ENCODE measurements at regions not wholly inside any gene's neighbourhood (a gene's known extent, or its start where the extent isn't known, plus 50 kb on each side); places are given as distances from the start of the nearest gene placed in this dataset.

GRCh38 chr1:58333511-58333910, 213.0 kb downstream of the OMA1 start:
- H3K36me3 ChIP-seq (ENCODE audit: low read depth): no peaks in the 10 kb centered on the region
- no peak for ATAC-seq (ENCODE audit: low read depth)
- TF ChIP-seq CTCF (IDR thresholded peaks at IDR 0.05; ENCODE audit: poor library complexity, severe bottlenecking): no peak
- H3K4me1 ChIP-seq (ENCODE audit: insufficient read depth, poor library complexity, severe bottlenecking): no peaks in the 10 kb centered on the region
- H3K4me3 ChIP-seq (ENCODE audit: severe bottlenecking): no peak overlapping the region
- no peaks in the 10 kb centered on the region for H3K9me3 ChIP-seq (ENCODE audit: severe bottlenecking)
- no peaks in the 10 kb centered on the region for H3K27me3 ChIP-seq (ENCODE audit: insufficient read depth, poor library complexity, severe bottlenecking)
- DNase-seq (ENCODE audit: low spot score): no peak
- H3K27ac ChIP-seq (ENCODE audit: poor library complexity, severe bottlenecking): no peak overlapping the region

GRCh38 chr1:58331156-58331555, 215.4 kb downstream of the OMA1 start:
- Histone ChIP-seq H3K36me3 (ENCODE audit: low read depth) (no peaks in the 10 kb centered on the region), H3K4me3 (ENCODE audit: severe bottlenecking) (no peak overlapping the region), H3K4me1 (ENCODE audit: insufficient read depth, poor library complexity, severe bottlenecking) (no peaks in the 10 kb centered on the region), H3K9me3 (ENCODE audit: severe bottlenecking) (no peaks in the 10 kb centered on the region), H3K27ac (ENCODE audit: poor library complexity, severe bottlenecking) (no peak overlapping the region), H3K27me3 (ENCODE audit: insufficient read depth, poor library complexity, severe bottlenecking) (no peaks in the 10 kb centered on the region)
- DNase-seq (ENCODE audit: low spot score) (no peak), ATAC-seq (ENCODE audit: low read depth) (no peak)
- no peak for TF ChIP-seq CTCF (IDR thresholded peaks at IDR 0.05; ENCODE audit: poor library complexity, severe bottlenecking)

GRCh38 chr1:58325866-58326265, 220.7 kb downstream of the OMA1 start:
- Histone ChIP-seq H3K27me3 (ENCODE audit: insufficient read depth, poor library complexity, severe bottlenecking) (no peaks in the 10 kb centered on the region), H3K4me1 (ENCODE audit: insufficient read depth, poor library complexity, severe bottlenecking) (no peaks in the 10 kb centered on the region), H3K4me3 (ENCODE audit: severe bottlenecking) (no peak overlapping the region), H3K9me3 (ENCODE audit: severe bottlenecking) (no peaks in the 10 kb centered on the region), H3K36me3 (ENCODE audit: low read depth) (no peaks in the 10 kb centered on the region), H3K27ac (ENCODE audit: poor library complexity, severe bottlenecking) (no peak overlapping the region)
- ATAC-seq (ENCODE audit: low read depth) (no peak), DNase-seq (ENCODE audit: low spot score) (no peak)
- no peak for TF ChIP-seq CTCF (IDR thresholded peaks at IDR 0.05; ENCODE audit: poor library complexity, severe bottlenecking)

GRCh38 chr1:58324558-58324957, 222.0 kb downstream of the OMA1 start:
- TF ChIP-seq CTCF (IDR thresholded peaks at IDR 0.05; ENCODE audit: poor library complexity, severe bottlenecking): no peak
- no peak for DNase-seq (ENCODE audit: low spot score)
- H3K4me3 ChIP-seq (ENCODE audit: severe bottlenecking): no peak overlapping the region
- no peaks in the 10 kb centered on the region for H3K36me3 ChIP-seq (ENCODE audit: low read depth)
- H3K9me3 ChIP-seq (ENCODE audit: severe bottlenecking): no peaks in the 10 kb centered on the region
- no peaks in the 10 kb centered on the region for H3K27me3 ChIP-seq (ENCODE audit: insufficient read depth, poor library complexity, severe bottlenecking)
- H3K27ac ChIP-seq (ENCODE audit: poor library complexity, severe bottlenecking): no peak overlapping the region
- no peak for ATAC-seq (ENCODE audit: low read depth)
- no peaks in the 10 kb centered on the region for H3K4me1 ChIP-seq (ENCODE audit: insufficient read depth, poor library complexity, severe bottlenecking)

- no peak for ATAC-seq (ENCODE audit: low read depth)
- Histone ChIP-seq H3K4me1 (ENCODE audit: insufficient read depth, poor library complexity, severe bottlenecking) (no peaks in the 10 kb centered on the region), H3K4me3 (ENCODE audit: severe bottlenecking) (no peak overlapping the region), H3K27me3 (ENCODE audit: insufficient read depth, poor library complexity, severe bottlenecking) (no peaks in the 10 kb centered on the region), H3K27ac (ENCODE audit: poor library complexity, severe bottlenecking) (no peak overlapping the region), H3K9me3 (ENCODE audit: severe bottlenecking) (no peaks in the 10 kb centered on the region), H3K36me3 (ENCODE audit: low read depth) (no peaks in the 10 kb centered on the region)
- TF ChIP-seq CTCF (IDR thresholded peaks at IDR 0.05; ENCODE audit: poor library complexity, severe bottlenecking): no peak
- DNase-seq (ENCODE audit: low spot score): no peak
Observed at GRCh38 chr1:58318157-58319005, 228.1 kb downstream of the OMA1 start.
